ENCODE measurements at regions not wholly inside any gene's neighbourhood (a gene's known extent, or its start where the extent isn't known, plus 50 kb on each side); places are given as distances from the start of the nearest gene placed in this dataset.

GRCh38 chr5:52648726-52649125 lies 139.0 kb upstream of the ITGA1 start:
- H3K4me1 ChIP-seq, result no peaks in the 10 kb centered on the region
- no peaks in the 10 kb centered on the region for H3K36me3 ChIP-seq
- peaks cover 17% of the 10 kb centered on the region for H3K9me3 ChIP-seq (replicated peaks)
- no peaks in the 10 kb centered on the region for H3K27me3 ChIP-seq (ENCODE audit: low read depth)
- intact Hi-C loops (cut with micrococcal nuclease), result no loop called here
- no peak for TF ChIP-seq CTCF (IDR thresholded peaks at IDR 0.05; ENCODE audit: borderline replicate concordance)
- H3K4me3 ChIP-seq, result no peak overlapping the region
- no peak overlapping the region for H3K27ac ChIP-seq (replicated peaks)
- DNase-seq, result no peak

GRCh38 chr5:52655163-52655562 lies 132.6 kb upstream of the ITGA1 start:
- DNase-seq, result no peak
- Histone ChIP-seq H3K4me3 (no peak overlapping the region), H3K4me1 (peaks cover 6% of the 10 kb centered on the region), H3K9me3 (replicated peaks) (no peaks in the 10 kb centered on the region), H3K27ac (replicated peaks) (no peak overlapping the region), H3K36me3 (no peaks in the 10 kb centered on the region), H3K27me3 (ENCODE audit: low read depth) (peaks cover 14% of the 10 kb centered on the region)
- intact Hi-C loops (cut with micrococcal nuclease), result loop anchor here (10.0 kb wide), 1 partner anchor 1690 kb away; no protein-coding TSS in a partner anchor
- TF ChIP-seq CTCF (IDR thresholded peaks at IDR 0.05; ENCODE audit: borderline replicate concordance), result no peak

- Histone ChIP-seq H3K36me3 (no peaks in the 10 kb centered on the region), H3K9me3 (replicated peaks) (no peaks in the 10 kb centered on the region), H3K27ac (replicated peaks) (no peak overlapping the region), H3K27me3 (ENCODE audit: low read depth) (peaks cover 14% of the 10 kb centered on the region), H3K4me3 (no peak overlapping the region), H3K4me1 (peaks cover 6% of the 10 kb centered on the region)
- no peak for DNase-seq
- TF ChIP-seq CTCF (IDR thresholded peaks at IDR 0.05; ENCODE audit: borderline replicate concordance), result no peak
- intact Hi-C loops (cut with micrococcal nuclease), result loop anchor here (10.0 kb wide), 1 partner anchor 1692 kb away; no protein-coding TSS in a partner anchor
These were observed 131.0 kb upstream of the ITGA1 start for GRCh38 chr5:52656569-52657246.

- no peak overlapping the region for H3K4me3 ChIP-seq
- no peak for DNase-seq
- H3K9me3 ChIP-seq (replicated peaks), result no peaks in the 10 kb centered on the region
- peak; percentile 73 for TF ChIP-seq CTCF (IDR thresholded peaks at IDR 0.05; ENCODE audit: borderline replicate concordance)
- H3K27ac ChIP-seq (replicated peaks), result no peak overlapping the region
- peaks cover 14% of the 10 kb centered on the region for H3K27me3 ChIP-seq (ENCODE audit: low read depth)
- intact Hi-C loops (cut with micrococcal nuclease), result loop anchor here (10.0 kb wide), 1 partner anchor 1692 kb away; no protein-coding TSS in a partner anchor
- H3K4me1 ChIP-seq, result peaks cover 6% of the 10 kb centered on the region
- no peaks in the 10 kb centered on the region for H3K36me3 ChIP-seq
These were observed 130.5 kb upstream of the ITGA1 start for GRCh38 chr5:52657247-52657645.

- Histone ChIP-seq H3K27me3 (ENCODE audit: low read depth) (peaks cover 14% of the 10 kb centered on the region), H3K9me3 (replicated peaks) (no peaks in the 10 kb centered on the region), H3K36me3 (no peaks in the 10 kb centered on the region), H3K4me1 (peaks cover 6% of the 10 kb centered on the region), H3K27ac (replicated peaks) (no peak overlapping the region), H3K4me3 (no peak overlapping the region)
- intact Hi-C loops (cut with micrococcal nuclease), result loop anchor here (10.0 kb wide), 1 partner anchor 1693 kb away; no protein-coding TSS in a partner anchor
- no peak for DNase-seq
- no peak for TF ChIP-seq CTCF (IDR thresholded peaks at IDR 0.05; ENCODE audit: borderline replicate concordance)
These were observed 129.5 kb upstream of the ITGA1 start for GRCh38 chr5:52658246-52658645.
